Inferior parietal cortex (tissue), 1 donor: ENCODE measurements at regions not wholly inside any gene's neighbourhood (a gene's known extent, or its start where the extent isn't known, plus 50 kb on each side); places are given as distances from the start of the nearest gene placed in this dataset.
"Not testable (repeated sequence)": the region's sequence is repeated elsewhere in the genome, so short reads cannot be mapped to it uniquely, and the experiment has no call there.

Experiments
- DNase-seq: peaks from one replicate; pipeline ENCODE4 v3.0.0-alpha.2; 2016; ENCODE audit errors: extremely low spot score

DNA sequence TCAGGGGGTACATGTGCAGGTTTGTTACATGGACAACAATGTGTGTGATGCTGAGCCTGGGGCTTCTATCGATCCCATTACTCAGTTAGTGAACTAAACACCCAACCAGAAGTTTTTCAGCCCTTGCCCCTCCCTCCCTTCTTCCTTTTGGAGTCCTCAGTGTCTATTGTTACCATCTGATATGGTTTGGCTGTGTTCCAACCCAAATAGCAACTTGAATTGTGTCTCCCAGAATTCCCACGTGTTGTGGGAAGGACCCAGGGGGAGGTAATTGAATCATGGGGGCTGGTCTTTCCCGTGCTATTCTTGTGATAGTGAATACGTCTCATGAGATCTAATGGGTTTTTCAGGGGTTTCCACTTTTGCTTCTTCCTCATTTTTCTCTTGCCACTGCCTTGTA, 186.3 kb downstream of the AEBP2 start:
- DNase-seq = not testable (repeated sequence)

DNA sequence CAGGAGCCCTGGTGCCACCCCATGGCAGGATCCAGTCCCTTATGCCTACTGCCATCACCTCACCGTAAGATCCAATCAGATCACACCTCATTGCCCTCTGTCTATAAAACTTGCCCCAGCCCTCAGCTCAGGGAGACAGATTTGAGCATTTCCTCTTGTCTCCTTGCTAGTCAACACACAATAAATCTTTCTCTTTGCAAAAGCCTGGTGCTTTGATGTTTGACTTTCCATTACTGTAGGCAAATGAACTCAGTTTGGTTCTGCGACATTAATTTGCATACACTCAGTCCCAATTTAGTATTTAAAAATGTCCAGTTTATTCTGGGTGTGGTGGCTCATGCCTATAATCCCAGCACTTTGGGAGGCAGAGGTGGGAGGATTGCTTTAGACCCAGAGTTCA, 188.4 kb downstream of the AEBP2 start:
- DNase-seq = no peak

DNA sequence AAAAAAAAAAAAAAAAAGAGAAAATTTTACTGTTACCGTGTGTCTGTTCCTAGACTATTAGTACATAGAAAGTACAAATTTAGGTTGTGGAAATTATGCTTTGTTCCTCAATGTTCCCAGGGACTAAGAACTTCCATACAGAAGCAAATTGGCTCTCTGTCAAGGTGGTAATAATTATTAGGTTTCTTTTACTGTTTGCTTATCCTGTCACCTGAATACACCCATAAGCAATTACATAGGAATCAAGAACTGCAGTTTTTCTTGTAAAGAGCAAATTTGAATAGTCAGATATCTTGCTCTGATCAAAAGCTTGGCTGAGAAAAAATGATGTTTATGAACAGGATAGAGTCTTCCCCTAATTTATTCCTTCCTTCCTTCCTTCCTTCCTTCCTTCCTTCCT, 191.2 kb downstream of the AEBP2 start:
- no peak for DNase-seq

- DNase-seq = no peak
These were observed 193.9 kb downstream of the AEBP2 start for GRCh38 chr12:19633194-19633593.

- DNase-seq = no peak
These were observed 194.3 kb downstream of the AEBP2 start for GRCh38 chr12:19633641-19634040.

DNA sequence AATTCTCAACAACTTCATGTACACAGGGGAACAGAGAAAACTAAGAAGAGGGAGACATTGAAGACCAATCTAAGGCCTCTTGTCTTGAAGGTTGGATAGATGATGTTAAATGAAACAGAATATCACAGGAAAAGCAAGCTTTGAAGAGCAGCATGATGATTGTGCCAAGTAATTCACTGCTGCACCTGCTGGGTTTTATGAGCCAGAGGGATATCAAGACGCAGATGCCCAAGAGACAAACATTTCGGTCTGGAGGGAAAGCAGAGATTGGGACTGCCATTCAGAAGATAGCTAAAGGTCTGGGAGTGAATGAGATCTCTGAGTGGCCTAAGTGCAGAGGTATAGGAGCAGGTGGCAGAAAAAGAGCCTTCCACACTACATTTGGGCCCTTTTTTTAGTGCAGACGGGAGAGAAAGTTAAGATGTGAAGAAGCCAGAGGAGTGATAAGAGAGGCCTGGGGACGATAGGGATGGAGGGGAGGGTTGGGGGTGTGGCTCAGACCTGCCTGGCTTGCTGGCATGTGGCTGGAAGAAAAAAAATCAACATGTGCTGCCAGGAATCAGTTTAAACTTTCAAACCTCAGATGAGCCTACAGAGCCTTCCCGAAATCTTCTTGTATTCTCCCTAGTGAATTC, 200.6 kb downstream of the AEBP2 start:
- DNase-seq = no peak

DNA sequence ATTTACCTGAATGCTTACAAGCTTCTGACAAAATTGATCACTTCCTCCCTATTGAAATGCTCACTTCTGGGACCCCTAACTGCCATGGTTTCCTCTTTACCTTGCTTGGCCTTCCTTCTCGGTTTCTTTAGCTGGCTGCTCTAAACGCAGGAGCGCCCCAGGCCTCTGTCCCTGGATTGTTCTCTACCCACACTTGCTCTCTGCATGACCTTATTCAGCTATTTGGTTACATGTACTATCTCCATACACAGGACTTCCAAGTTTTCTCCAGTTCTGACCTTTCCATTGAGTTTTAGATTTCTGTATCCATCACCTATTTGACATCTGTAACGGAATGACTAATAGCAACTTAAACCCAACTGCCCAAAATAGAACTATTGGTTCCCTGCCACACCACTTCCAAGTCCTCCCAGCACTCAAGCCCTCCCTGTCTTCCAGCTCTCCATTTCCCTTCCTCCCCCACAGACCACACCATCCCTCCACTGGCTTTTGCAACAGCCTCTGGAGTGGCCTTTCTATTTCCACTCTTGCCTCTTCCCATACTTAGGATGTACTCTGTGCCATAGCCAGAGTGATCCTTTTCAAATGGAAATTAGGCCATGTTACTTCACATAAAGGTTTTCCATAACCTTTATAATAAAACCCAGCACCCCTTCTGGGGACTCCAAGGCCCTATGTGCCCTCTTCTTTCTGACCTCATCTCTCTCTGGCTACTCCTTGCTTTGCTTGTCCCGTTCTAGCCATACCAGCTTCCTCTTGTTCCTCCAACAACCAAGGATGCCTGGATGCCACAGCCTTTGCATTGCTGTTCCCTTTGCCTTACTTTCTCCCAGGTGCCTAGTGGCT, 202.2 kb downstream of the AEBP2 start:
- no peak for DNase-seq

DNA sequence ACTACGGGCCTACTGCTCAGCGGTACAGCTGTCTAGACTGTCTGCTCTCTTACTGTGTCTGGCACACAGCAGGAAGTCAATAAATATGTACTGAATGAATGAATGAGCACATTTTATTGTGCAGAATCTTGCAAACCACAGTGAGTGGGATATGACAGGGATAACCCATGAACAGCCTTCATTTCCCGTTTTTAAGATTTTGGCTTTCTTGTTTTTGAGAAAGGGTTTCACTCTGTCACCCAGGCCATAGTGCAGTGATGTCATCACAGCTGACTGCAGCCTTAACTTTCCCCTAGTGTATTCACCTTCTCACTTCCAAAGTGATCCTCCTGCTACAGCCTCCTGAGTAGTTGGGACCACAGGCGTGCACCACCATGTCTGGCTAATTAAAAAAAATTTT, 203.1 kb downstream of the AEBP2 start:
- DNase-seq = no peak

DNA sequence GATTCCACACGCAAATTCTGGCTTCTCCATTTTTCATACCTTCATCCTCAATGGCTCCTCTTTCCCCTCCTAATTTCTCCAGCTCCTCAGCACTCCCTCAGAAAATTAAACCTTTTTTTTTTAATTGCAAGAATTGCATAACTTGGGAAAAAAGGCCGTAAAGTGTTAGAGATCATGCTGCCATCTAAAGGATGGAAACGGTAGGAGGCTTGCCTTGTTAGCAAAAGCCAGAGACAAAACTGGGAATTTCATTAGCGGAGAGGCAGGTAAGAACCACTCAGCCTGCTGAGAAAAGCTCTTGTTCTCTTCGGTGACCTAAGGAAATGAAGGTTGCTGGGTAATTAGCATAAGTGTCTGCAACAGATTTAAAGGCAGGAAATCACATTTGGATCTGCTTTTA, 204.3 kb downstream of the AEBP2 start:
- DNase-seq = peak; percentile 64

DNA sequence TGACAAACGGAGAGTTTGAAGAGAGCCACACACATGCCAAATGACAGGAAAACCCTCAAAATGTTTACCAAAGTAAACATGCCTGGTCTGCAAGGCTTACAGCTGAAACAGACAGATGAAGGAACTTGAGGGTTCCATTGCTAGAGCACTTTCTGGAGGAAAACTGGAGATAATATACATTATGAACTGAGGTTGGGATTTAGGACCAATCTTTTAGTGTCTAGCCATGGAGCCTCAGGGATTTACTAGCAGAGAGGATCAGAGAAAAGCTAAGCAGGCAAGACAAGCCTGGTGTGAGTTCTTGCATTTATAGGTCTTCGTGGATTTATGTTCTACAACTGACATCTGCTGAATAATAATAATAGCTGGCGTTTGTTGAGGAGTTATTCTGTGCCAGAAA, 205.3 kb downstream of the AEBP2 start:
- DNase-seq = no peak

- DNase-seq = no peak
These were observed 206.5 kb downstream of the AEBP2 start for GRCh38 chr12:19645823-19646222.

DNA sequence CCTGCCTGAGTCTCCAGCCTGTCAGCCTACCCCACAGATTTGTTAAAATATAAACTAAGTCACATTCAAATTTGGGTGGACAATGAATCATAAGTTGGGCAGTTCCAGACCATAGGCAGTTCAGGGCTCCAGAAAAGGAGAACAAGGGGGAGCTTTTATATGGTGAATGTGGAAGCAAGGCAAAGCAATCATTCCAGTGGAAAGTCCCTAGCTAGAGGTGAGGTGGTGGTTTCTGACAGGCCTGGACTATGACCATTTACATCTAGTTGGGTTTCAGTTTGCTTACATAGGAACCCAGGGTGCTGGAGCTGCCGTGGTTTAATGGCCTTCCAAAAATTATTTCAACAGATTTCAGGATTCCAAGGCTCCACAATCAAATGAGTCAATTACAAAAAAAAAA, 207.3 kb downstream of the AEBP2 start:
- no peak for DNase-seq

- no peak for DNase-seq
These were observed 208.7 kb downstream of the AEBP2 start for GRCh38 chr12:19647806-19648556.

GRCh38 chr12:19648591-19648990, 209.3 kb downstream of the AEBP2 start:
- no peak for DNase-seq

DNA sequence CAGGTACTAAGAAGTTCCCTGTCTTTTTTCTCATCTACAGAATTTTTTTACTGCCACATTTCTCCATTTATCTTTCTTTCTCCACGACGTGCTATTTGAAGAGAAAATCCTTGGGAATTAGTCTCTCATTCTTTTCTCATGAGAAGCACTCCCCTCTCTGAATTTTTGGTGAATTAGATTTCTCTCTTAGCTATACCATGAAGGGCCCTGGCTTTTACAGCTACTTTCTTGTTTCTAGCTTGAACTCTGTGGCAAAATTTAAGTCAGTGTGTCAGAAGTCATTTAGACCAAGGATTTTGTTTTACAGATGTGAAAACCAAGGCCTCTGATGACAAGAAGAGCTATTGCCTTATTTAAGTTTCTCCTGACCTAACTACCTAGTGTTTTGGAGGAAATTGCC, 213.1 kb downstream of the AEBP2 start:
- no peak for DNase-seq

GRCh38 chr12:19654650-19655376, 215.5 kb downstream of the AEBP2 start:
- no peak for DNase-seq

DNA sequence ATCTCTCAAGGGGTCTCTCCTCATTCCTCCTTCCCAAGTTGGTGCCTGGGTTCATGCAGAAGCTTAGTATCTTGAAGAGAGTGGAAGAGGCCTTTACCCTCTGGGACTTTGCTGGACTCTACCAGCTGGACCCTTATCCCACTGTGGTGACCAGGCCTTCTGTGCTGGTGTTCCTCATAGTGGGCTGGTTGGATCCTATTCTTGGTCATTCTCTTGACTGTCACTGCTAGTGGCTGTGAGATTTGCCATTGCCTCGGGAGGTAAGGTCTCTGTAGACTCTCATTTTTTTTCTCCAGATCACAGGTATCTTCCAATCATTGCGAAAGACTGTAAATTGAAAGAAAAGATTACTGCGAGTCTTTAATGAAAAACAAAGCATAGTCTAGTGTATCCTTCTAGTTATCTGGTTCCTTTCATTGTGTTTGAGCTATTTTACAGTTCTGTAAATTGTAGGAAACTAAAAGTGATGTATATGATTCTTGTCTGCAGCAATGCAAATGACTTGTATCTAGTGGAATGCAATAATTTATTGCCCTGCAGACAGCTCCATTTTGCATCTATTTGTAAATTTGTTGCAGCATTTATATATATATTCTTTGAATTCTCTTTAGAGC, 217.9 kb downstream of the AEBP2 start:
- DNase-seq = no peak

DNA sequence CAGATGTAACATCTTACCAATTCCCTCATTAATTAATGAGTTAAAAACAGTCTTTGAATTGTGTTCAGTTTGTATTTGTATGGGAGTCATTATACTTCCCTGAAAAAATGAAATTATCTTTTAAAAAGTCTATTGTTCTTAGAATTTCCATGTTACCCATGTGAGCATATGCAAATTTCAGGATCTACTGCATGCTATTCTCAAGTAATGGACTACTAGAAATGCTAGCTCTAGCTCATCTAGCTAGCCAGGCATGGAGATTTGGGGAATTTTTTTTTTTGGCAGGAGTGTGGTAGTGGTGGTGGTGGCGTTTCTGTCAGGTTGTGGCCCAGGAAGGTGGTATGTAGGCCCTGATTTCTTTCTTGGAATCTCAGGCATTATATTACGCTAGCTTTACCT, 218.4 kb downstream of the AEBP2 start:
- DNase-seq = no peak

DNA sequence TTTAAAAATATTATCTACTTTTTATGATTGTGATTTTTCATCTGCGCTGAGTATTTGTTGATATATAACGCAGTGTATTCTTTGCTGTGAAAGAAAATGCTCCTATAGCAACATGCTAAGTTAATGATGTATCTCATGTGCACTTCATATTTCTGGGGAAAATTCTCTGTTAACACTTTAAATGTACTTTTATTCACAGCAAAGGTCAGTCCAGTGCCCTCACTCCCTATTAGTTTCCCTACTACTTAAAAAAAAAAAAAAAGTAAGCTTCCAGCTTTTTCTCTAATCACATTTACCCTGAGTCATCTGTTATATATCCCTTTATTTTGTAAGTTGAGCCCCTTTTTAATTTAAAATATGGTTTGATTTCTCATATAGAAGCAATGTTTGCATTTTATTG, 219.8 kb downstream of the AEBP2 start:
- no peak for DNase-seq

- no peak for DNase-seq
These were observed 220.2 kb downstream of the AEBP2 start for GRCh38 chr12:19659501-19659900.

DNA sequence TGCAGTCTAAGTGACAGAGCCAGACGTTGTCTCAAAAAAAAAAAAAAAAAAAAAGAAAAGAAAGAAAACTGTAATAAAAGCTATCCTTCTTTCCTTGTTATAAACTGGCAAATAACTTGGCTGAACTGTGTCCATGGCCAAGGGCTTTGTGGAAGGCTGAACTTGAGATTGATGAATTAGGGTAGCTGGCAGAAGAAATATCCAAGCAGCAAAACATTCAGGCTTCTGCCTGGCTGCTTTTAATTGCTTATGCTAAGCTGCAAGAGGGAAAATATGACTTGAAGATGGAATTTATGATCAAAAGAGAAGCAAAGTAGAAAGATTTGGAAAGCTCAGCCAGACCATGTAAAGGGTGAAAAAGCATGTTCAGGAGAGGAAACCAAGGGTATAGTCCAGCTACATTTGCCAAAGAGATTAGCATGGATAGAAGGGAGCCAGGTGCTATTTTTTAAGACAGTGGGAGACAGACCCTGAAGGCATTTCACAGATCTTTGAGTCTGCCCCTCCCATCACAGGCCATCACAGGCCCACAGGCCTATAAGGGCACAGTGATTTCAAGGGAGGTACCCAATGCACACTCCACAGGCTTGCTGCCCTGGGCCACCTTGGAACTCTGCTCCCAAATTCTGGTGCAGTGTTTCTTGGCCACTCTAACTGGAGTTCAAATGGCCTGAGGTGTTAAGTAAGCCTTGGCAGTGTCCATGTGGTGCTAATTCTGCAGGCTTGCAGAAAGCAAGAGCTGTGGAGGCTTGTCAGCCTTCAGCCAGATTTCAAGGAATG, 226.0 kb downstream of the AEBP2 start:
- DNase-seq = no peak
